ENCODE measurements at regions not wholly inside any gene's neighbourhood (a gene's known extent, or its start where the extent isn't known, plus 50 kb on each side); places are given as distances from the start of the nearest gene placed in this dataset.

GRCh38 chr7:66514050-66514449, 114.6 kb upstream of the KCTD7 start:
- TF ChIP-seq CTCF (IDR thresholded peaks at IDR 0.05): no peak
- no peak for TF ChIP-seq POLR2A (IDR thresholded peaks at IDR 0.05)
- no peak for TF ChIP-seq EP300 (IDR thresholded peaks at IDR 0.05)
